ENCODE measurements at regions not wholly inside any gene's neighbourhood (a gene's known extent, or its start where the extent isn't known, plus 50 kb on each side); places are given as distances from the start of the nearest gene placed in this dataset.

- TF ChIP-seq POLR2A (IDR thresholded peaks at IDR 0.05; ENCODE audit: low read length) (no peak), GATA1 (IDR thresholded peaks at IDR 0.05; ENCODE audit: low read depth, low read length) (no peak)
Measured at GRCh38 chr12:45611061-45611460, 118.4 kb upstream of the ARID2 start.

Data from erythroblast (primary cell).